ENCODE measurements at regions not wholly inside any gene's neighbourhood (a gene's known extent, or its start where the extent isn't known, plus 50 kb on each side); places are given as distances from the start of the nearest gene placed in this dataset.

- Mint-ChIP-seq H3K4me1 (ENCODE audit: low read depth, unreplicated experiment) (peaks cover 6% of the 10 kb centered on the region), H3K36me3 (ENCODE audit: insufficient read depth, unreplicated experiment) (no peaks in the 10 kb centered on the region), H3K9me3 (ENCODE audit: unreplicated experiment) (no peaks in the 10 kb centered on the region), H3K4me3 (ENCODE audit: unreplicated experiment) (no peak overlapping the region), H3K27ac (ENCODE audit: unreplicated experiment) (no peak overlapping the region), H3K27me3 (ENCODE audit: insufficient read depth, unreplicated experiment) (no peaks in the 10 kb centered on the region)
- CTCF ChIA-PET: no interaction called here
- H3K27me3 ChIP-seq (replicated peaks; ENCODE audit: control insufficient read depth, insufficient read depth, low read length): no peaks in the 10 kb centered on the region
- no TSS peak for BruUV-seq (replicated peaks)
- DNase-seq: no peak
- H3K4me3 ChIP-seq (ENCODE audit: low read depth, low read length): no peak overlapping the region
- POLR2A ChIA-PET: no interaction called here
- 0 out of 2 replicates have a peak, but pooled peaks cover 3% of the 10 kb centered on the region for H3K4me1 ChIP-seq
- intact Hi-C loops (cut with micrococcal nuclease; ENCODE audit: unreplicated experiment): no loop called here
- TF ChIP-seq CTCF (IDR thresholded peaks at IDR 0.05; ENCODE audit: insufficient read depth in 1 of 2, low read depth in 1 of 2, low read length in 1 of 2, severe bottlenecking in 1 of 2, unreplicated experiment in 1 of 2): no peak
- no peaks in the 10 kb centered on the region for H3K9me3 ChIP-seq
- H3K36me3 ChIP-seq (ENCODE audit: control insufficient read depth, insufficient read depth, low read length): no peaks in the 10 kb centered on the region
Observed at GRCh38 chr12:33323823-33324222, 115.8 kb downstream of the SYT10 start.

GRCh38 chr12:33322519-33322918, 117.1 kb downstream of the SYT10 start:
- Histone ChIP-seq H3K4me1 (0 out of 2 replicates have a peak, but pooled peaks cover 3% of the 10 kb centered on the region), H3K4me3 (ENCODE audit: low read depth, low read length) (no peak overlapping the region), H3K36me3 (ENCODE audit: control insufficient read depth, insufficient read depth, low read length) (no peaks in the 10 kb centered on the region), H3K27me3 (replicated peaks; ENCODE audit: control insufficient read depth, insufficient read depth, low read length) (no peaks in the 10 kb centered on the region), H3K9me3 (no peaks in the 10 kb centered on the region)
- DNase-seq: no peak
- Mint-ChIP-seq H3K4me1 (ENCODE audit: low read depth, unreplicated experiment) (peaks cover 10% of the 10 kb centered on the region), H3K4me3 (ENCODE audit: unreplicated experiment) (no peak overlapping the region), H3K36me3 (ENCODE audit: insufficient read depth, unreplicated experiment) (no peaks in the 10 kb centered on the region), H3K27me3 (ENCODE audit: insufficient read depth, unreplicated experiment) (no peaks in the 10 kb centered on the region), H3K27ac (ENCODE audit: unreplicated experiment) (no peak overlapping the region), H3K9me3 (ENCODE audit: unreplicated experiment) (no peaks in the 10 kb centered on the region)
- ChIA-PET POLR2A (interaction anchor here (0.6 kb wide), 1 partner anchor 596 kb away, joined by 3 read pairs; no protein-coding TSS in a partner anchor), CTCF (no interaction called here)
- TF ChIP-seq CTCF (IDR thresholded peaks at IDR 0.05; ENCODE audit: insufficient read depth in 1 of 2, low read depth in 1 of 2, low read length in 1 of 2, severe bottlenecking in 1 of 2, unreplicated experiment in 1 of 2): no peak
- intact Hi-C loops (cut with micrococcal nuclease; ENCODE audit: unreplicated experiment): no loop called here
- no TSS peak for BruUV-seq (replicated peaks)

GRCh38 chr12:33317746-33318145, 121.9 kb downstream of the SYT10 start:
- intact Hi-C loops (cut with micrococcal nuclease; ENCODE audit: unreplicated experiment): loop anchor here (10.0 kb wide), 1 partner anchor 333 kb away; no protein-coding TSS in a partner anchor
- Mint-ChIP-seq H3K4me3 (ENCODE audit: unreplicated experiment) (no peak overlapping the region), H3K9me3 (ENCODE audit: unreplicated experiment) (peaks cover 25% of the 10 kb centered on the region), H3K36me3 (ENCODE audit: insufficient read depth, unreplicated experiment) (no peaks in the 10 kb centered on the region), H3K27me3 (ENCODE audit: insufficient read depth, unreplicated experiment) (no peaks in the 10 kb centered on the region), H3K4me1 (ENCODE audit: low read depth, unreplicated experiment) (peaks cover 24% of the 10 kb centered on the region), H3K27ac (ENCODE audit: unreplicated experiment) (no peak overlapping the region)
- no peaks in the 10 kb centered on the region for H3K36me3 ChIP-seq (ENCODE audit: control insufficient read depth, insufficient read depth, low read length)
- TF ChIP-seq CTCF (IDR thresholded peaks at IDR 0.05; ENCODE audit: insufficient read depth in 1 of 2, low read depth in 1 of 2, low read length in 1 of 2, severe bottlenecking in 1 of 2, unreplicated experiment in 1 of 2): no peak
- H3K4me3 ChIP-seq (ENCODE audit: low read depth, low read length): no peak overlapping the region
- DNase-seq: no peak
- ChIA-PET CTCF (no interaction called here), POLR2A (no interaction called here)
- peaks cover 4% of the 10 kb centered on the region for H3K9me3 ChIP-seq
- no TSS peak for BruUV-seq (replicated peaks)
- peaks cover 19% of the 10 kb centered on the region for H3K4me1 ChIP-seq
- H3K27me3 ChIP-seq (replicated peaks; ENCODE audit: control insufficient read depth, insufficient read depth, low read length): no peaks in the 10 kb centered on the region
